GDM1 (cell line): ENCODE measurements at regions not wholly inside any gene's neighbourhood (a gene's known extent, or its start where the extent isn't known, plus 50 kb on each side); places are given as distances from the start of the nearest gene placed in this dataset.

Experiments
- DNase-seq: peaks from one replicate; lab custom pipeline; 2025; lab: John Stamatoyannopoulos, UW

- DNase-seq: no peak
Measured at GRCh38 chr6:109920911-109921310, 57.2 kb upstream of the GPR6 start.

GRCh38 chr6:109922851-109923250 lies 55.3 kb upstream of the GPR6 start:
- DNase-seq: no peak

DNA sequence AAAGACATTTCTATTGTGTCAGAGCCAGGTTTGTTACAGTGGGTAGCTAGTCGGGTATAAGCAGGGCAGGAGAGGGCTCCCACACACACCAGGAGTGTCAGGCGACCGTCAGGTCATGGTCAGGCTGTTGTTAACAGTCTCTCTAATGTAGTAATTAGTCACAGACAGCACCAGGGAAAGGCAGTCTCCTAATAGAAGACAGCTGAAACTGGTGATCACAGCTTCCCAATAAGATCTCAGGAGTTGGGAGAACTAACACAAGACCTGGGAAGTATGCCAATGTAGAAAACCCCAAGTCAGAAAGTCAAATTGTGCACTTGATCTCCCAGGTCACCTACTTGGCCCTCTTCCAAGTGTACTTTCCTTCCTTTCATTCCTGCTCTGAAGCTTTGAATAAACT lies 53.0 kb upstream of the GPR6 start:
- no peak for DNase-seq

GRCh38 chr6:109927052-109927451 lies 51.1 kb upstream of the GPR6 start:
- DNase-seq: no peak
